ENCODE measurements at regions not wholly inside any gene's neighbourhood (a gene's known extent, or its start where the extent isn't known, plus 50 kb on each side); places are given as distances from the start of the nearest gene placed in this dataset.

DNA sequence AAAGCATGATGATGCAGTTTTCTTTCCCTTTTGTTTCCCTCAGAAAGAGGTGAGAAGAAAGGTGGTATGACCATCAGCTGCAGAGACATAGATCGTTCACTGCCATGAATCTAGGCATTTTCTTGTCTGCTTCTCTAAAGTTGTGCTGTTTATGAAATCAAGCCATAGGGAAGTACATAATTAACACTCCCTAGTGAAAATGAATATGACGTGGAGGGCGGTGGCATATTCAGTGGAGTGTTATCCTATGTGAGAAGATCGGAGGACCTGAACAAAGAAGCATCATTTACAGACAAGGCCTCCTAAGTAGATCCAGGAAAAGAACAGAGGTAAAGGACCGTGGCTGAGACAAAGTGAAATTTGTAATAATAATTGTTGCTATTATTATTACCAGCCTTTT, 509.0 kb upstream of the SLC39A10 start:
- no peak for TF ChIP-seq EZH2phosphoT487 (IDR thresholded peaks at IDR 0.05; ENCODE audit: low read depth, severe bottlenecking, unreplicated experiment)
- TF ChIP-seq, protein P1, sequence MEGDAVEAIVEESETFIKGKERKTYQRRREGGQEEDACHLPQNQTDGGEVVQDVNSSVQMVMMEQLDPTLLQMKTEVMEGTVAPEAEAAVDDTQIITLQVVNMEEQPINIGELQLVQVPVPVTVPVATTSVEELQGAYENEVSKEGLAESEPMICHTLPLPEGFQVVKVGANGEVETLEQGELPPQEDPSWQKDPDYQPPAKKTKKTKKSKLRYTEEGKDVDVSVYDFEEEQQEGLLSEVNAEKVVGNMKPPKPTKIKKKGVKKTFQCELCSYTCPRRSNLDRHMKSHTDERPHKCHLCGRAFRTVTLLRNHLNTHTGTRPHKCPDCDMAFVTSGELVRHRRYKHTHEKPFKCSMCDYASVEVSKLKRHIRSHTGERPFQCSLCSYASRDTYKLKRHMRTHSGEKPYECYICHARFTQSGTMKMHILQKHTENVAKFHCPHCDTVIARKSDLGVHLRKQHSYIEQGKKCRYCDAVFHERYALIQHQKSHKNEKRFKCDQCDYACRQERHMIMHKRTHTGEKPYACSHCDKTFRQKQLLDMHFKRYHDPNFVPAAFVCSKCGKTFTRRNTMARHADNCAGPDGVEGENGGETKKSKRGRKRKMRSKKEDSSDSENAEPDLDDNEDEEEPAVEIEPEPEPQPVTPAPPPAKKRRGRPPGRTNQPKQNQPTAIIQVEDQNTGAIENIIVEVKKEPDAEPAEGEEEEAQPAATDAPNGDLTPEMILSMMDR (IDR thresholded peaks at IDR 0.05; ENCODE audit: poor library complexity), result no peak

All from hepatocyte (in vitro differentiated cells).